NCI-H187 (cell line): ENCODE measurements at regions not wholly inside any gene's neighbourhood (a gene's known extent, or its start where the extent isn't known, plus 50 kb on each side); places are given as distances from the start of the nearest gene placed in this dataset.
A peak's percentile ranks its signal among the peaks of the same experiment; 100 is the strongest.

Source experiments
- DNase-seq, 2 experiments: peaks; one replicate each; lab custom pipeline; 2025; lab: John Stamatoyannopoulos, UW

DNA sequence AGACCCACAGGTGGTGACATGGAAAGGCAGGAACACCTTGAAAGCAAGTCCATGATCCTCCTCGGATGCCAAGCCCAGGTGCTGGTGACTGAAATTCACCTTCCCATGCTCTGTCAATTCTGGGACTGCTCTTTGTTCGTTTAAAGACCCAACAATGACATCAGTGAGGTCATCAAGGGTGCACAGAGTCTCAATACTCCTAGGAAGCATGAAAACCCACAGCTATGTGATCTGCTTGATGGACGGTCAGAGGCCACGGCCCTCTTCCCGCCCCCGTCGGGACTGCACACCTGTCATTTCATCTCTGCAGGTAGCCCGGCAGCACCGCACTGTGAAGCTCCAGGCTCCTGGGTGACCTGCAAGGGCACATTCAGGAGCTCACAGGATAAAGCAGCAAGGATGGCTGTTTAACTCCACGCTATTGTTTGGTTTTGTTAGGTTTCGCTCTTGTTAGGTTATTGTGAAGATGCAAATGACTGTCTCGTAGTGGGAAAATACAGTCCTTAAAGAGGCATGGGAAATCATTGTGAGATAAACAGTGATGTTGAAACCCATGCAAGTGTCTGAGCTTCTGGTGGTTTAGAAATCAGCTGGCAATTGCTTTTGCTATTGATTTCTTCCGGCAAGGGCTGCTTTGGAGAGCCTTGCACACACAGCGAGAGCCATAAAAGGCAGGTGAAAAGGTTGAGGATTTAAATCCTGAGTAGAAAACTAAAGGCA lies 124.8 kb upstream of the AJAP1 start:
- peak; percentile 32 to 49 for DNase-seq

DNA sequence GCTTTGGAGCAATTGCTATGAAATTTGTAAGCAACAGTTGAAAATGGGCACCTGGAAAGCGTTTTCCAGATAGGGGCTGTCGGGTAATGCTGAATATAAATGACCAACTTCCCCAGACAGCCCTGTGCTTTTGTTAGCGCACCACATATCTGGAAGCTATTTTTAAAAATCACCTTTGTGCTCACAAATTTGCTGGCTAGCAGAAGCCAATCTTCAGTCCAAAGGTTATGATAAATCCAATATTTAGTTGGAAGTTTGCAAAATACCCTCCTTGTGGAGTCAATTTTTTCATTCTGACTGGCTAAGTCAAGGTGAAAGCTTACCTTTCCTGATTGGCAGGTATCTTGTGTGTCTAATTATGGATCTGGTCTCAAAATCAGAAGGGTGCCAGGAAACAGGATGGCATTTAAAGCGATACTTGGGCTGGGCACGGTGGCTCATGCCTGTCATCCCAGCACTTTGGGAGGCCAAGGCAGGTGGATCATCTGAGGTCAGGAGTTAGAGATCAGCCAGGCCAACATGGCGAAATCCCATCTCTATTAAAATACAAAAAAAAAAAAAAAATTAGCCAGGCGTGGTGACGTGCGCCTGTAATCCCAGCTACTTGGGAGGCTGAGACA lies 124.1 kb upstream of the AJAP1 start:
- DNase-seq = no peak

DNA sequence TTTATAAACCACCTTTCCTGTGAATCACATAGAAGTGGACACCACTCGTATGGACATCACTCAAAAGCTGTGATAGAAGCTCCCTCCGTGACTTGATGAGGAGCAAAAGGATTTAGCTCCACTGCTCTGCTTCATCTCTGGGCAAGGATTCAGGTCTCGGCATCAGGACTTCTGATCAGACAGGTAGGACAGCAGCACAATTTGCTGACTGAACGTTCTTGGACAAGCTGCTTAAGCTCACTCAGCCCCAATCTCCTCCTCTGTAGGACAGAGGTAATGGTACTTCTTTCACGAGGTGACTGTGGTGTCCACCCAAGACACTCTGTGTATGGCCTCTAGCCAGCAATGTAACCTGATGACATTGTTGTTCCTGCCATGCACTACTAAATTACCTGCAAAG lies 122.6 kb upstream of the AJAP1 start:
- DNase-seq = no peak

DNA sequence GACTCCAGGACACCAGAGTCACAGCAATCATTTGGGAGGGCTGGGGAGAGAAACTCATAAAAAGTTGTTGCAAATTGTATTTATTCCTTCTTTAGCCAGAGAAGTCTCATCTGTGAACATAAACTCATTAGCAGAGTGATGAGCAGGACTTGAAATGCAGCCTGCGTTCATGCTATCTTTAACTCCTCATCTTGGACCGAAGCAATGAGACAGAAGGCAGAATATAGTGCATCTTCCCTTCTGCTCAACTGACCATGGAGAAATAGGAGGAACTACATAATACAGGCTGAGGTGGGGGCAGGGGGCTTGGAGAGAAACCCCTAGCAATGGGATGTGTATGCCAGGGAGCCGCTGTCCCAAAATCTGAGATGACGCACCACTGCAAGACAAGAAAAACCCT lies 121.8 kb upstream of the AJAP1 start:
- no peak for DNase-seq

DNA sequence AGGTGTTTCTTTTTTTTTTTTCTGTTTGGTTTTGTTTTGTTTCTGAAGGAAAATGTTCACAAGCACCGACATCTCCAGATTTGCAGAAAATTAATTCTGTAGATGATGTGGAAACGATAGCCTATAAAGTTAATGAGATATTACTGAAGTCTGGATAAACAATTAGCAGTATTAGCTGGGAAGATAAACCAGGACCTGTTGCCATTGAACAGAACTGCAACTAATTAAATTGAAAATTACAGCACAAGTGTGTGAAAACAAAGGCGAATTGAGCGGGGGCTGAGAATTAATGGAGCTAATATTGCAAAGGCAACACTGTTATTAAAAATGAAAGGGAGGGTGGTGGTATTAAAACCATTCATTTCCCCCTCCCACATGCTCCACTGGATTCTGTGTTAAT lies 107.5 kb upstream of the AJAP1 start:
- DNase-seq = no peak

DNA sequence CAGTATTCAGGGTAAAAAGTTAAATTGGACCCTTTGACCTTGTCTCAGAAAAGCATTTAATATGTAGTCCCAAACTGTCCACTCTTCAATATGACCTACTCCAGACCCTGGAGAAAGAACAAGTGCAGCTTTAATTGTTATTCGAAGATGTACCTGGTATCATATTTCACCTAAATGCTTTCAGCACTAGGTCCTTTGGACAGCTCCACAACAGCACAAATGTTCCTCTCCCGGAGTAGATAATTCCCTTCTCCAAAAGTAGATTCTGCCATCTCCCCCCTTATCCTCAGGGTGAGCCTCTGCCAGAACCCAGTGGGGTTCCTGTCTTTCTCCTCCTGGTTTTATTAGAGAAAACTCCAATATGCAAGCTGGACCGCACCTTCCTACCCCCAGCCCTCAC lies 104.5 kb upstream of the AJAP1 start:
- DNase-seq = no peak

DNA sequence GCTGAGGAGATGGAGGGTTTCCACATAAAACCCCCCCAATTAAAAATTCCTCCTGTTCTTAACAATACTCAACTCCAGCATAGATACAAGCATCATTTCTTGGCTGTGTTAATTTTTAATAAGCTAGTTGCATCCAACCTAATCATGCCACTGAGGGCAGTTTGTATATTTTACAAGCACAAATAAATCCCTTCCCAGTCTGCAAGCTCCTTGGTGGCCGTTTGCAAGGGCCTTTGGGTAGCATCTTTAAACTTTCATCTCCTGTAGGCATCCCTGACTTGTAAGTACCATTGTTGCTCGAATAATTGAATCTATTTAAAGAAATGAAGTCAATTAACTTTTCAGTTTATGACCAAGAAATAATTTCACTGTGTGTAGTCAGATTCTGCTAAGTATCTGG lies 103.5 kb upstream of the AJAP1 start:
- no peak for DNase-seq

DNA sequence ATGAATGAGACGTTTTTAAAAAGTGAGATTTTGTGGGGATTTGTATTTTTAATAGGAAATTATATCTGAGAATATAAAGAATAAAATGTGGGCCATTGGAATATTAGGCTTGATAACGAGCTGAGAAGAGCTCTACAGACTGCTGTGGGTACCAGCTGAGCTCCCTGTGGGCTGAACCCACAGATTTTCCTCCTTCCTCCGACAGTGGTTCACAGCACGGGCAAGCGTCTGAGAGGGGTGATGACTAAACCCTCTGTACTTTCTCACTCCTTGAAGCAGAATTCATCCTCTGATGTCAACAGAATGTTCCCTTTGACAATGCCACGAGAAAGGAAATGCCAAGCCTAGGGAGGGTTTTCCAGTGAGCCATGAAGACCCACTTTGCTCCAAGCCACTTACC lies 102.7 kb upstream of the AJAP1 start:
- DNase-seq = no peak

DNA sequence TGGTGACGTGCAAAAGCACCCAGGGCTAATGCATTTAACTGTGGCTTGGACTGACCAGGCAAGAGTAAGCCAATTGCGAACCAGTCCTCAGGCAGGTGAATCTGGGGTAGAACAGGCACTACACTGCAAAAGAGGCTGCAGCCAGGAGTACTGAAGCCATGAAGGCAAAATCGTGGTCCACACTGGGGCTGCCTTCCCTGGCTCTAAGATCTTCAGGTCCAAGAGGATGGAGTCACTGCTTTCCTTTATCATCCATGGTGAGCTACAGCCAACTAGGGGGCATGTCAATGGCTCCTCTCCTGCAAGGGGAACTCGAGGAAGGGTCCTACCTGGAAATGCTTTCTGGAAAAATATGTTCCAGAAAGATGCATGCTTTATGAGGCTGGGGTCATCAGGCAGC lies 100.6 kb upstream of the AJAP1 start:
- no peak for DNase-seq

DNA sequence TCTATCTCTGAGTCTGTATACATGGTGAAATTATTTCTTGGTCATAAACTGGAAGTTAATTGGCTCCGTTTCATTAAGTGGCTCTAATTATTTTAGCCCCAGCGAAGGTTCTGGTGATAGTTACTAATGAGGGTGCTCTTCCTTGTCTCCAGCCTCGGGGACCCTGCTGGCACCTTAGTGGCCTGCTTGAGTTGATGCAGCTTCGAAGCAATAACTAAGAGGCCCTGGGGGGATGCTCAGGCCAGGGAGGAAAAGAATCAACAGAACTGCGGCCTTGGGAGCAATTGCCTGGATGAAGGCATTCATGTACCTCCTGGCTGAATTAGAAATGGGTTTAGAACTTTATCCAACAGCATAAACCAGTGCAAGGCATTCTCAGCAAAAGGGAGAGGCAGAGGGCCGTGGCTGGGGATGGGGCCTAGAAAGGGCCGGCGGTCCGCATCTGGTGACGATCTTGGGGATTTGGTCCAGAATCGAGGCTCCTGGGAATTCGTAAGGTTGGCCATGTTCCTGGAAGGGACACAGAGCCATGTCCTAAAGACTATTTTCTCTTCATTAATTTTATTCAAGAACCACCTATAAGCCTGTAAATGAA lies 100.0 kb upstream of the AJAP1 start:
- no peak for DNase-seq

DNA sequence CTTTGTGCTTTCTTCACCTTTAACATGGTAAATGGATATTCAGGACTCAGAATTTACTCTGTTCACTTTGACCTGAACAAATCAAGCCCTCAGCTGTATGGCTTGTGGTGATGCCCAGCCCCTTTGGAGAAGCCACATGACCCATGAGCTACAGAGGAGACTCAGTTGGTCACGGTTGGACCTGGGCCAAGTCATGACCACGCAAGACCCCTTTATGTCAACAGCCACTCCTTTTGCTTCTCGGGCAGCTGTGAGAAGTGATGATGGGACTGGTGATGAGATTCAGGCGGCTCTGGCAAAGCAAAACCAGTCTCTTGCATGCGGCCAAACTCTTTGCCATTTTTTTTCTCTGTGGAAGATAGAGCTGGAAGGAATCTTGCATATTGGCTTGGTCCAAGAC lies 96.5 kb upstream of the AJAP1 start:
- DNase-seq = no peak

DNA sequence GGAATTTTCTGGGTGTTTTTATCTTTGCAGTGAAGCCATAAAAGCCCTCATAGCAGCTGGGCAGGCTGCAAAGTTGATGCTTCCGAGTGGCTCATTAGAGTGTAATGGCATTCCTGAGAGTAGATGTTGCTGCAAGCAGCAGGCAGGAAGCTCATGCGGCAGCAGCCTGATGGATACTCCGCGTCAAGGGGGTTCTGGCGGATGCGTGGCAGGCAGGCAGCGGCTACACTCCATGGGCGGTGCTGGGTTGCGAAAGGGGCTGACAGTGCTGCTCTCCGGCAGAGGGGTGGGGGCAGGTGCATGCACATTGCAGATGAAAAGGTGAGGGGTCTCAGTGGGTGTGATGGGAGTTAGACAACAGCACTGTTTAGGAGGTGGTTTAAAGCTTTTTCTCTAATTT lies 93.2 kb upstream of the AJAP1 start:
- no peak for DNase-seq

DNA sequence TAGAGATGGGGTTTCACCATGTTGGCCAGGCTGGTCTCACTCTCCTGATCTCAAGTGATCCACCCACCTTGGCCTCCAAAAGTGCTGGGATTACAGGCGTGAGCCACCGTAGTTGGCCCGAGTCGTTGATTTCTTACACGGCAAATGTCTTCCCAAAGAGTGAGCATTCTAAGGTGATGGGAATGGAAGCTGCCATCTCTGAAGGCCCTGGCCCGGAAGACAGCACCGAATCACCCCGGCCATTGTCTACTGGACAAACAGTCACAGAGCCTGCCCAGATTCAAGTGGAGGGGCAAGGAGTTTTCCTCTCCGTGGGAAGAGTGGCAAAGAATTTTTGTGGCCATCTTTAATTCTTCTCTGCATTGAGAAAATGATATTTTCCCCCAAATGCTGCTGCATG lies 92.1 kb upstream of the AJAP1 start:
- no peak for DNase-seq

DNA sequence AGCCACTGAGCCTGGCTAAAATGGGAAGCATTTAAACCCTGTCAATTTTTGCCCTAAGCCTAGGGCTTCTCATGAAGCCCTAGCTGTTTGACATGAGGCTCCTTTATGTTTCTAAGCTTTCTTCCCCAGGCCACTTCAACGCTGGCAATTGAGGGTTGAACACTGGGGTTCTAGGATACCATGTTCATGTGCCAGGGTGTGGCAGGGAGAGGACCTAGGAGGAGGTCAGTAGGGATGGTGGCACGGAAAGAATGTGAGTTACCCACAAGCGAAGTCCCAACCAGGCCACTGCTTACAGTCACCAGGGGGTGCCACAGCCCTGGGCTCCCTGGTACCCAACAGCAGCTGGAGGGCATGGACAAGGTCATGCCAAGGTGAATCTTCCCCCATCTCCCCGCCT lies 90.8 kb upstream of the AJAP1 start:
- no peak for DNase-seq

DNA sequence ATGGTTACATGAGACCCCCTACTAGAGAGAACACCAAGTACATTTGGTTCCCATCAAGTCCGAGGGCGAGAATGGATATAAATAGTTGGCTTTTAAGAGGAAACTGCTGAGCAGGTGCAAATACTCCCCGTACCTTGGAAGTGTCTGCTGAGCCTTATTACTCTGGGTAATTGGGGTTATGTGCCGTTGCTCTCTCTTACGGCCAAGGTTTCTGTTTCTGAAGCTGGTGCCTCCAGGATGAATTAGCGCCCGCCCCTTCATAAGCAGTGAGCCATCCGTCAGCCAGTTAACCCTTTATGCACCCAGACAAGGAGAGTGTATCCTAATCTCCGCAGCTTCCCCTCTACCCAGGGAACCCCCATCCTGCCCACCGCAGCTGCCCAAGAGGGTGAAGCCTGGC lies 90.4 kb upstream of the AJAP1 start:
- peak in 1 of 2 experiments; percentile 12 for DNase-seq

DNA sequence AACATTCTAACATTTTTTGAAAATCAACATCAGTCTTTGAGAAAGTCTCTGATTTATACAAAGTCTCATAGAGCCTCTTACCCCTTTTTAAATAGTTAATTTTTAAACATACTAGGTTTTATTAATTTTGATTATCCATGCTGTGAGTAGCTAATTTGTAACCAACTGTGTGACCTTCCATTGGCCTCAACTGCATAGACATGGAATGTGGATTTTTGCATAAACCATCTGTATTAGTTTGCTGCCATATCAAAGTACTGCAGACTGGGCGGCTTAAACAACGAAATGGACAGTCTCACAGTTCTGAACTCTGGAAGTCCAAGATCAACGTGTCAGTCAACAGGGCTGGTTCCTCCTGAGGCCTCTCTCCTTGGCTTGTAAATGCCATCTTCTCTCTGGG lies 89.2 kb upstream of the AJAP1 start:
- no peak for DNase-seq

DNA sequence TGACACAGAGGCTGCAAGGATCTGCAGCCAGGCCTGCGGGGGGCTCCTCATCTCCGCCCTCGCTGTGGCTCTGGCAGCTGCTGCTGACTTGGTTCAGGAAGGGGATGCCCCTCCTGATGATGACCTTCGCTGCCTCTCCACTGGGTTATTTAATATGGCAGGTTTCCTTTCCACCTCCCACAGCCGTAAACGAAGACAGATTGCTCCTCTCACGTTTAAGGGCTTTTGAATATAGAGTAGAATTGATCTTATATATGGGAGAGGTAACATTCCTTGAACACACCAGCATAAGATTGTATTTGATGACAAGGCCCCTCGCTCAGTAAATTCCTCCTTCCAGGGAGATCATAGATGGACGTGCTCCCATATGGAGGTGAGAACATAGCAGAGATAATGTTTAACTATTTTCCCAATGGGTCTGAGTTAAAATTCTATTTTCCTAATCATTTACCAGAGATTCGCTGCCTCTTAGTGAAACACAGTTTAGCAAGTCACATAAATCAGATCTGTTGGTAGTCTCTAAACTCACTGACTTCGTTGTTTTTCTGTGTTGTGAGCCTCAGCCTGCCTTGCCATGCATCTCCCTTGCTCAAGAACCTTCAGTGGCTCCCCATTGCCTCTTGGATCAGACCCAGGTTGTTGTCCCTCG lies 88.5 kb upstream of the AJAP1 start:
- no peak for DNase-seq

DNA sequence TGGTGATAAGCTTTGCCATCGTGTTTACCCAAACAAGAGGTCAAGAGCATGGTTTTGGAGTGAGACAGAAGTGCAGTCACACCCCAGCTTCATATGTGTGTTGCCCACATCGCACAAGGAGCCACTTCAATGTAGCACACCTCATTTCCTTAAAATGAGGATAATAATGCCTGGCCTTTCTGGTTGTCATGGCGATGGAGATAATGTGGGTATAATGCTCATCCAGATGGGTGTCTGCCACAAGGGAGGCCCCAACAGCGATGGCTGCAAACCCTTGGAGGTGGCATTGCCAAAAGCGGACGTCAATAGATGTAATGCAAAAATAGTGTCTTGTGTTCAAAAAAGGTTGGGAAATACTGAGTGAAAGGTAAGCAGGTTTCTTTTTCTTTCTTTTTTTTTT lies 83.1 kb upstream of the AJAP1 start:
- DNase-seq = peak; percentile 63 to 82

DNA sequence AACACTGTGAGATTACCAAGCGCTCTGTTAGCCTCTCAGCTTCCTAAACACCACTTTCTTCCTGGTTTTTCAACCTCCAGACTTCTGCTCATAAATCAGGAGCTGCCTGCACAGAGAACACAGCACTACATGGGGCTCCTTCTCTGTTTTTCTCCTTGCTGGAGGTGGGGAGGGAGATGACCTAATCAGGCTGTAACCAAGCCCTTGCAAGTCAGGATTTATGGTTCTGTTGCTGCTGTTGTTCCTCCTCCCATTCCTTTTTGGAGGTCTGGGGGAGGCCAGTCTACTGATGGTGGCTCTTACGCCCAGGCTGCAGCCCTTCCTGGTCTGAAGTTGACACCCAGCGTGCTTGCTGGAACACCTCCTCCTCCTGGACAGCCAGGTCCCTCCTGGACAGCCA lies 80.9 kb upstream of the AJAP1 start:
- no peak for DNase-seq

DNA sequence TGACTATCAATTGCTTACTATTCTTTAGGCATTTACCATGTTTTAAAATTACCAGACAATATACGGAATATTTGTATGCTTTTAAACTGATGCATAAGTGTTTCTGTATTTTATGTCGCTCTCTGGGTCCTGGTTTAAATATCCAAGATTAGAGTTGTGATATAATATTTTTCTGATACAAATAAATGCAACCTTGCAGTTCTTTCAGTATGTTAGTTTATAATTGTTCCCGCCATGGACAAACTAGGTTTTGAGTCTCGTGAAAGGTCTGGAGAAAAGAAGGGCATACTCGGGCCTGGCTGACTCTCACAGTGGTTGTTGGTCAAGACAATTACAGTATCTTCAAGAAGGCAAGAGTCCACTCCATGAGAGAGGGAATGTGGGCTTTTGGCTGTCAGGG lies 72.6 kb upstream of the AJAP1 start:
- DNase-seq = no peak

DNA sequence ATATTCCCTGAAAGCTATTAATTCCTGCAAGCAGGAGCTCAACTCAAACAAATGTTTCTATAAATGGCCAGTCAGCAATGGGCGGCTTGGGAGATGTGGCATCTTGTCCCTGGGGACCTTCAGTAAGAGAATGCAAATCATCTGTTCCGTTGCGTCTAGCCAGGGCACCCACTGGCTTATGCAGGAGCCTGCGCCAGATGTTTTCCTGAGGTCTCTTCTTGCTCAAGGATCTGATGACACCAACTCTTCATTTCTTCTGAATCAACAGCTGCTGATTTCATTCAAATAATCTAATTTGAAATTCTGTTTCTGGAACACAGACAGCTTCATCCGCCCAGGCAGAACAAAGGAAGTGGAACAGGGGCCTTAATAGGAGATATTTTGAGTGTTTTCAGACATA lies 70.0 kb upstream of the AJAP1 start:
- DNase-seq = no peak

DNA sequence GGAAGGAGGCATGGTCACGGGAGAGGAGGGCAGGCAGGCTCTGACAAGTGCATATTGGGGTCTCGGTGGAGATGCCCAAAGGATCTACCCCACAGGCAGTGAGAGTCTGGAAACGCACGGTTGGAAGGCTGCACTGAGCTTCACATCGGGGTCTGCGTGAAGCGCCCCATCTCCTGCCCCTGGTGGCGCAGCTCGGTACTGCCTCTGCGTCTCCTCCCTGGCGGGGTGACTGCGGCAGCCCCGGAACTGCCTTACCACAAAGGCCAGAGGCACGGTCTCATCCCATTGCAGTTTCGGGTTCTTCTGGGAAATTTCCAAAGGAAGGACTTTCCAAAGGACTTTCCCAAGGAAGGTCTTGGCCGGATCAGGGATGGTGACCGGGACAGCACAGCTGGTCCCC lies 69.2 kb upstream of the AJAP1 start:
- no peak for DNase-seq

DNA sequence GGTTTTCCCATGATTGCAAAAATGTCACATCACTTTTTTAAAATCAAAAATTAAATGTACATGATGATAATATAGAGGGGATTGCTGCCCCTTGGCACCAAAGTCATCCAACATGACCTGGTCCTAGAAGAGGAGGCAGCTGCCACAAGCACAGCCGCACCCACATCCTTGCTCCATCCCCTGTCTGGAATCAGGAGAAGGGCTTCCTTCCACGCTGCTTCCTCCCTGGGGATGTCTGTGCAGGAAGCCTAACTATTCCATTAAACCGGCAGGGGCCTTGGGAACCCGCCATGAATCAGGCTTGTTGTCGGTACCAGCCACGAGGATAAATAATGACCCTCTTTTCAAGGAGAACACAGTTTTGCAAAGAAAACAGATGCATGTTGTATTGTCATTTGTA lies 68.7 kb upstream of the AJAP1 start:
- DNase-seq = no peak
